Stimulated activated CD4-positive, alpha-beta T cell treated with anti-CD3 and anti-CD28 coated beads, Interleukin-15, amount 100 ng/mL, for 1 hour (primary cell): ENCODE measurements at regions not wholly inside any gene's neighbourhood (a gene's known extent, or its start where the extent isn't known, plus 50 kb on each side); places are given as distances from the start of the nearest gene placed in this dataset.
"Not testable (repeated sequence)": the region's sequence is repeated elsewhere in the genome, so short reads cannot be mapped to it uniquely, and the experiment has no call there.

ENCODE experiments used
- DNase-seq, 2 donors: peaks; one replicate each; pipeline ENCODE4 v3.0.0-alpha.2; 2020; ENCODE audit warnings: low read depth in 1 of 2, low spot score in 1 of 2

- no peak for DNase-seq
These were observed 349.0 kb upstream of the MTPN start for GRCh38 chr7:136326045-136326609.

DNA sequence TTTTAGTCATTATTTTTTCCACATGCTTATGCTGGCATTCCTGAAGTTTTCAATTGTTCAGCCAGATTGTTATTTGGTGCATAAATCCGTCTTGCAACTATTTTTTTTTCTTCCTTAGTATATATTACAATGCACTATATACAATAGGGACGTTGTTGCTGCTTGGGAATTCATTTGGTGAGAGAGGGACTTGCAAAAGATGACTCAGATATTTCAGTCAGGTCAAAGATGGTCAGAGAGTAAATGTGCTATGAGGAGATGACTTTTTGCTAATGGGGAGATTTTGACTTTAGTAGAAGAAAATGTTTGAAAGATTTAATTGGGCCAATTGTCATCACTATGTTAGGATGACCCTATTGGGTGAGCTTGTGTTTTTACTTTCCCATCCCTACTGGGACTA lies 348.4 kb upstream of the MTPN start:
- no peak for DNase-seq

DNA sequence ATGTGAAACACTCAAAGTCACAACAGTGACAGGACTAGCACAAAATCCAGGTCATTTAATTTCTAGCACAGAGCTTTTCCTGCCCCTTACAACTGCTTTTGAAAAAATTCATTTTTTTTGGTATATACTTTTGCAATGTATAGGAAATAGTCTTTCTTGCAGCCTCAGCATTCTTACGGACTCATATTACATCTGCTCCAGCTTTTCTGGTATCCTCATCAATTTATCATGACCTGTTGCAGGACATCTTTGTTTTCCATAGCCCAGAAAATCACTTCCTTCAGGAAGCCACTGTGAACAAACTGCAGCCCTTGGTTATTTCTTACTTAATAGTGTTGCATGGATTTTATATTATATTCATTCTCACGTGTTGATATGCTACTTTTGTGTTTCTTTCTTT lies 347.9 kb upstream of the MTPN start:
- no peak for DNase-seq

- no peak for DNase-seq
These were observed 347.0 kb upstream of the MTPN start for GRCh38 chr7:136324073-136324704.

DNA sequence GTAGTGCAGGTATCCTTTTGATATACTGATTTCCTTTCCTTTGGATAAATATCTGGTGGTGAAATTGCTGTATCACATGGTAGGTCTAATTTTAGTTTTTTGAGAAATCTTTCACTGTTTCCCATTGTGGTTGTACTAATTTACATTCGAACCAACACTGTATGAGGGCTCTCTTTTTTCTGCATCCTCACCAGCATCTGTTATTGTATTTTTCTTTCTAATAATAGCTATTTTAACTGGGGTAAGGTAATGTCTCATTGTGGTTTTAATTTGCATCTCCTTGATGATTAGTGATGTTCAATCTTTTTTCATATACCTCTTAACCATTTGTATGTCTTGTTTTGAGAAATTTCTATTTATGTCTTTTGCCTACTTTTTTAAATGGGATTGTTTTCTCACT lies 335.4 kb upstream of the MTPN start:
- DNase-seq: no peak

- no peak for DNase-seq
These were observed 332.2 kb upstream of the MTPN start for GRCh38 chr7:136309407-136309806.

DNA sequence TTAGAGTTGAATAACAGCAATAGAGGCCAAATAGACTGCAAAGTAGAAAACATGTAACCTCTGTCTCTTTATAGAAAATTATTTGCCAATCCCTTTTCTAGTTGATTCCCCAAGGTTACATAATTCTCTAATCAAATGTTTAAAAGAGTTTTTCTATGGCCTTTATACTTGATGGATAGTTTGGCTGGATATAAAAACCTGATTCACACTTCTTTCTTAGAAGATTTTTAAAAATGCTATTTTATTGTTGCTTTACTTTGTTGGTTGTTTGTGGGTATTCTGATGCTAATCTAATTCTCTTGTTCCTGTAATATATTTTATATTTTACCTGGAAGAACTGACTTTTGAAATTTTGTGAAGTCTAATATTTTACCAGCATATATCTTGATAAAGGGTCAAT lies 331.1 kb upstream of the MTPN start:
- DNase-seq: no peak

GRCh38 chr7:136303162-136303561 lies 326.0 kb upstream of the MTPN start:
- DNase-seq: no peak

DNA sequence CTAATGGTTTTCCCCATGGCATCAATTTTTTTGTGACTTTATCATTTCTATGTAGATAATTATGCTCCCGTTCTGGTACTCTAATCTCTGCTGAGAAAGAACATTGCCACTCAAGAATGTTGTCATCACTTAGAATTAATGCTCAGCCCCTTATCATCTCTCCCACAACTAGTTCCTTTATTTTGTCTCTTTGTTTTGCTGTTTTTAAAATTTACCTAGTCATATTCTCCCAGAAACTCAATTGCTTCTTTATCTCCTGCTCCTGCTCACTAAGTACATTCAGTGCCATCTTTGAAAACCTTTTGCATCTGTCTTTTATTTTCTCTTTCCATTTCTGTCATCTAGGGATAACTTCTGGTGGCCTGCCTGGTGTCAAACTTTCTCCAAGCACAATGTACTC lies 324.9 kb upstream of the MTPN start:
- DNase-seq: no peak

- DNase-seq: no peak
These were observed 317.8 kb upstream of the MTPN start for GRCh38 chr7:136294977-136295376.

- DNase-seq: no peak
These were observed 316.8 kb upstream of the MTPN start for GRCh38 chr7:136293841-136294391.

DNA sequence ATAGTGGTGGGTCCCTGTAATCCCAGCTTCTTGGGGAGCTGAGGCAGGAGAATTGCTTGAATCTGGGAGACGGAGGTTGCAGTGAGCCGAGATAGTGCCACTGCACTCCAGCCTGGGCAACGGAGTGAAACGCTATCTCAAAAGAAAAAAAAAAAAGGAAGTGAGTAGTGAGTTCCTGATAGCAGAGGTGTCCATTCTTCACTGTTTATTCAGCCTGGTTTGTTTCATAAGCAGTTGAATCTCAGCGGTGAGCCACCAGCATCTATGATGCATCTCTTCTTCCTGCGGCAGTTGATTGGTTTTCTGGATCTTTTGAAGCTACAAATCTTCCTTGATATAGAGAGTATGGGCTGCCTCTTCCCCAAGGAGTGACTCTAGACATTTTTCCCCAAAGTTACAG lies 316.1 kb upstream of the MTPN start:
- DNase-seq: no peak

DNA sequence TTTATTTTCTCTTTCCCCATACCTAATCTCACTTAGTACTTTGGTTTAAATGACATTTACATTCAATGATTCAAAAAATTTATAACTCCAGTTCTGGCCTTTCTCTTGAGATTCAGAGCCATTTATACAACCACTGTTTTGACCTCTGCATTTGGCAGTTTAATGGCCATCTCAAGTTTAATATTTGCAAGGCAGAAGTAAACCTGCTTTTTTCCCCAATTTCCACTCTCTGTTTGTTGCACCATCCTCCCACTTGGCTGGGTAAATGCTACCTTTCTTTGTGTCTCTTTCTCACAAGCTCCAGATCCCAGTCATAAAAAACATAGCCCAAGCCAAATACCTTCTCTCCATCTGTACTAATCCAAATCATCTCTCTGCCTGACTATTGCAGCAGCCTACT lies 315.2 kb upstream of the MTPN start:
- no peak for DNase-seq

DNA sequence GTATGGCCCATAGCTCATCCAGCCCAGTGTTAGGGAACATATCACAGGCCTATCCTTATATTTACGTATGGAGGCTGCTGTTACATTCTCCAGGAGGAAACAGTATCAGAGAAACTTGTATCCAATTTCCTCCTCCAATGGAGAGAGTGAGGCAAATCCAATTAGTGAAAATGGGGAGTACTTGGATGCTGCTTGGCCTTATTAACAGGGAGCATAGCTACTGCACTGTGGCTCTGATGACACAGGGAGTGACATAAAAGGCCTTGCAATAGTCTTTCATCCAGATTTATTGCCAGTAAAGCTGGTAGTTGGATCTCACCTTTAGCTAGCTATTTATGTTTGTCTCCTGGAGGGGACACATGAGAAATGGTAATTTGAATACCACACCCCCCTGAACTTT lies 313.2 kb upstream of the MTPN start:
- no peak for DNase-seq

- DNase-seq: no peak
These were observed 300.9 kb upstream of the MTPN start for GRCh38 chr7:136278057-136278456.

DNA sequence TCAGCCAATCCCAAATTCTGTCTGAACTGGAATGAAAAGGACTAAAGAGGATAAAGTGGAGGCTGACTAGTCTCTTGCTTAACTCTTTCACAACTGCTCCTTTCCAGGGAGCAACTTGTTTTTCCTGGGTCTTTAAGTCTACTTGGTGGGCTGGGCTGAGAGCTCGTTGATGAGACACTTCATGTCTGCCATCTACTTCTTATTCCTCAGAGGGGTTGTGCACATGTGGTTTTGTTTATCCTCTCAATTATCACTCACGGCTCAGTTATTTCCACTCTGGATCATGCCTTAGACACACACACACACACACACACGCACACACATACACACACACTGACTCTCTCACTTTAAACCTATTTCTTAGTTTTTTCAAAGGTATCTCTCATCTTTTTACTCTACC lies 298.6 kb upstream of the MTPN start:
- no peak for DNase-seq

DNA sequence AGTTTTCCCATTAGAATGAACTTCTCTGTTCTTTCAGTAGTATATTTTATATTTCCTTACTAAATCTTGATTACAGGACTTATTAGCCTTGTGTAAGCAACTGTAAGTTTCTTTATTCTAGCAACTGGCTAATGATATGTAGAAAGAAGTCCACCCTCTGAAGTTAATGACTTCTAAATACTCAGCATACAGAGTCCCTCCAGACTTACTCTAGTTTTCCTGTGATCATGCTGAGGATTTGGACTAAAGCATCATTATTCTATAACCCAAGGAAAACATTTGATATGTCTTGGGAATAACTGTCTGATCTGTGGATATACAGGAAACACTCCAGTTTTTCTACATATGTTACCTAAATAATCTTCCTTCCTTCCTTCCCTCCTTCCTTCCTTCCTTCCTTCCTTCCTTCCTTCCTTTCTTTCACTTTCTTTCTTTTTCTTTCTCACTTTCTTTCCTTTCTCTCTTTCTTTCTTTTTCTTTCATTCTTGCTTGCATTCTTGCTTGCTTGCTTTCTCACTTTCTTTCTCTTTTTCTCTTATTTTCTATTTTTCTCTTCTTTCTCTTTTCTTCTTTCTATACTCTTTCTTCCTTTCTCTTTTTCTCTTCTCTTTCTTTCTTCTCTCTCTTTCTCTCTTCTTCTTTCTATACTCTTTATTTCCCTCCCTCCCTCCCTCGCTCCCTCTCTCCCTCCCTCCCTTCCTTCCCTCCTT lies 297.6 kb upstream of the MTPN start:
- no peak for DNase-seq

DNA sequence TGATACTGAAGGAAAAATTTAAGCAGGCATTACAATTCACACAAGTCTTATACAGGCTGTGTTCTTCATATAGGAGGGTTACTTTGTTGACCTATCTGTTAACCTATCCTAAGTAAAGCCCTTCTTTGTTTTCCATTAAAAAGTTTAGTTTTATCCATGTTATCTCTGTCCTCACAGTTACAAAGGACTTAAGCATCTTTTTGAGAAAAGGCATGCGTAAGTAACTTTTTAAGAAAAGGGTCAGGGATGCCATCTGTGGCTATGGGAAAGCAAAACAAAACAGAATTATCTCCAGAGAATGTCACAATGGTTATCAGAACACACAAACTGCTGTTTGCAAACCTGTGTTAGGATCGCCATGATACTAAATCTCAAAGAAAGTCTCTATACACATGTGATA lies 295.8 kb upstream of the MTPN start:
- no peak for DNase-seq

GRCh38 chr7:136267822-136268221 lies 290.7 kb upstream of the MTPN start:
- DNase-seq: no peak

DNA sequence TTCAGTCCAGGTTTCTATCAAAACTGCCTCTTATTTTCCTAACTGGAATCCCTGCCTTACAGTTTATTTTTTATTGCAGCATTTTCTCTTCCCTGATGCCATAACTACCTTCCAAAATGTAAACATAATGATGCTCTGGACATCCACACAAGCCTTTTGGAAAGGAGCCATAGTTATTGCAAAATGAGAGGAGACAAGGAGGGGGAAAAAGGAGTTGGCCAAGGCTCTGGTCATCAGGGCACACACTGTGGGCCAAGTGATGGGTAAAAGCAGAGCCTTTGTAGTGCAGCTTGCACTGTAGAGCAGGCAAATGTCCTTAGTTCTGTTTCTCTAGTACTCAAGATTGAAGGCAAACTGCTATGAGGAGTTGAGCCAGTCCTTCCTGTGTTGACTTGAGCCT lies 289.3 kb upstream of the MTPN start:
- no peak for DNase-seq

- DNase-seq: not testable (repeated sequence)
These were observed 287.1 kb upstream of the MTPN start for GRCh38 chr7:136264304-136264703.

- DNase-seq: not testable (repeated sequence)
These were observed 286.1 kb upstream of the MTPN start for GRCh38 chr7:136263112-136263860.
